Mammary epithelial cell (primary cell): ENCODE measurements at regions not wholly inside any gene's neighbourhood (a gene's known extent, or its start where the extent isn't known, plus 50 kb on each side); places are given as distances from the start of the nearest gene placed in this dataset.

Experiments used
- EZH2 ChIP-seq: IDR thresholded peaks from 2 replicates; pipeline ENCODE4 v1.6.1; 2012; ENCODE audit warnings: low read length, inconsistent platforms, borderline replicate concordance
- TF ChIP-seq, protein P1 (sequence below), 2 donors: IDR thresholded peaks in 1 of 2; conservative IDR thresholded peaks in 1 of 2; 2 replicates each; pipeline ENCODE4 v1.5.1; 2011 to 2012; ENCODE audit warnings: inconsistent platforms in 2 of 2, low read length in 2 of 2, mild to moderate bottlenecking in 2 of 2, control low read depth in 1 of 2, low read depth in 1 of 2; ENCODE audit not compliant: insufficient read depth in 1 of 2; ENCODE audit errors: extremely low read depth in 1 of 2

DNA sequence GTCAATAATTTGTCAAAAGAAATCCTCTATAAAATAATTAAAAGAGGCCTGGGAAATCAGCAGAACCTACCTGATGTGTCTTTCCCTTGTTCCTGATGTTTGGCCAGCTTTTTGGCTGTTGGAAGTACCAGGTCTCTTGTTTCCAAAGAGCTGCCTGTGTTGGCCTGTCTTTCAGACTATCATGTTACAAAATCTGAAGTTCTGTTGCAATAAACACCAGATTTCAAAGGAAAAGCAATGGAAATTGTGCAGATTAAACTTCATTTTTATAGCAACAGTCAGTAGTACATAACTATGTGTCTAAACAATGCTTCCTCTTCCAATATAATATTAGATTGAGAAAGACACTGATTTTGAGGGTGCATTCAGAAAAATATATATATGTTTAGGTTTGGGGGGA, 647.2 kb upstream of the CXADR start:
- TF ChIP-seq, protein P1, sequence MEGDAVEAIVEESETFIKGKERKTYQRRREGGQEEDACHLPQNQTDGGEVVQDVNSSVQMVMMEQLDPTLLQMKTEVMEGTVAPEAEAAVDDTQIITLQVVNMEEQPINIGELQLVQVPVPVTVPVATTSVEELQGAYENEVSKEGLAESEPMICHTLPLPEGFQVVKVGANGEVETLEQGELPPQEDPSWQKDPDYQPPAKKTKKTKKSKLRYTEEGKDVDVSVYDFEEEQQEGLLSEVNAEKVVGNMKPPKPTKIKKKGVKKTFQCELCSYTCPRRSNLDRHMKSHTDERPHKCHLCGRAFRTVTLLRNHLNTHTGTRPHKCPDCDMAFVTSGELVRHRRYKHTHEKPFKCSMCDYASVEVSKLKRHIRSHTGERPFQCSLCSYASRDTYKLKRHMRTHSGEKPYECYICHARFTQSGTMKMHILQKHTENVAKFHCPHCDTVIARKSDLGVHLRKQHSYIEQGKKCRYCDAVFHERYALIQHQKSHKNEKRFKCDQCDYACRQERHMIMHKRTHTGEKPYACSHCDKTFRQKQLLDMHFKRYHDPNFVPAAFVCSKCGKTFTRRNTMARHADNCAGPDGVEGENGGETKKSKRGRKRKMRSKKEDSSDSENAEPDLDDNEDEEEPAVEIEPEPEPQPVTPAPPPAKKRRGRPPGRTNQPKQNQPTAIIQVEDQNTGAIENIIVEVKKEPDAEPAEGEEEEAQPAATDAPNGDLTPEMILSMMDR (conservative IDR thresholded peaks at IDR 0.05 in 1 of 2, IDR thresholded peaks at IDR 0.05 in 1 of 2; ENCODE audit: extremely low read depth in 1 of 2, insufficient read depth in 1 of 2, low read depth in 1 of 2, low read length in 2 of 2) = no peak
- no peak for TF ChIP-seq EZH2
